HG02943 (cell line): ENCODE measurements at regions not wholly inside any gene's neighbourhood (a gene's known extent, or its start where the extent isn't known, plus 50 kb on each side); places are given as distances from the start of the nearest gene placed in this dataset.
"Not testable (repeated sequence)": the region's sequence is repeated elsewhere in the genome, so short reads cannot be mapped to it uniquely, and the experiment has no call there.

Experiments used
- ATAC-seq: cut with Tn5 transposase; IDR thresholded peaks from one replicate; pipeline ENCODE4 v1.9.1; 2021; ENCODE audit warnings: mild to moderate bottlenecking, low read depth, moderate library complexity; ENCODE audit not compliant: unreplicated experiment

GRCh38 chr3:194264631-194265504 lies 86.3 kb downstream of the CPN2 start:
- not testable (repeated sequence) for ATAC-seq

DNA sequence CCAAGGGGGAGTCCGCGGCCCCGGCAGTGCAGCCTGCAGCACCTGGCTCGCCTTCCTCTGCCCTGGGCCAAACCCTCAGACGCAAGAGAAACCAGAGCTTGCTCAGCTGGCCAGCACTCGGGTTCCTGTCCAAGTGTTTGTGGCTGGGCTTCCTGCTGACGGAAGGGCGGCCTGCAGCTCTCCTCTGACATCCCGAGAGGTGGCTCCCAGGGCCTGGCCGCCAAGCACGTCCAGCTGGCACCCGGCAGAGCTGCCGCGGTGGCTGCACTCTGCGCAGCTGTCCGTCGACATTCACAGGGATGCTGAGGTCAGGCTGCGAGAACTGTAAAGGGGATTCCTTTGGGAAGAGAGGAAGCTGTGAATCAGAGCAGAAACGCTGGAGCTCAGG lies 85.6 kb downstream of the CPN2 start:
- no peak for ATAC-seq

DNA sequence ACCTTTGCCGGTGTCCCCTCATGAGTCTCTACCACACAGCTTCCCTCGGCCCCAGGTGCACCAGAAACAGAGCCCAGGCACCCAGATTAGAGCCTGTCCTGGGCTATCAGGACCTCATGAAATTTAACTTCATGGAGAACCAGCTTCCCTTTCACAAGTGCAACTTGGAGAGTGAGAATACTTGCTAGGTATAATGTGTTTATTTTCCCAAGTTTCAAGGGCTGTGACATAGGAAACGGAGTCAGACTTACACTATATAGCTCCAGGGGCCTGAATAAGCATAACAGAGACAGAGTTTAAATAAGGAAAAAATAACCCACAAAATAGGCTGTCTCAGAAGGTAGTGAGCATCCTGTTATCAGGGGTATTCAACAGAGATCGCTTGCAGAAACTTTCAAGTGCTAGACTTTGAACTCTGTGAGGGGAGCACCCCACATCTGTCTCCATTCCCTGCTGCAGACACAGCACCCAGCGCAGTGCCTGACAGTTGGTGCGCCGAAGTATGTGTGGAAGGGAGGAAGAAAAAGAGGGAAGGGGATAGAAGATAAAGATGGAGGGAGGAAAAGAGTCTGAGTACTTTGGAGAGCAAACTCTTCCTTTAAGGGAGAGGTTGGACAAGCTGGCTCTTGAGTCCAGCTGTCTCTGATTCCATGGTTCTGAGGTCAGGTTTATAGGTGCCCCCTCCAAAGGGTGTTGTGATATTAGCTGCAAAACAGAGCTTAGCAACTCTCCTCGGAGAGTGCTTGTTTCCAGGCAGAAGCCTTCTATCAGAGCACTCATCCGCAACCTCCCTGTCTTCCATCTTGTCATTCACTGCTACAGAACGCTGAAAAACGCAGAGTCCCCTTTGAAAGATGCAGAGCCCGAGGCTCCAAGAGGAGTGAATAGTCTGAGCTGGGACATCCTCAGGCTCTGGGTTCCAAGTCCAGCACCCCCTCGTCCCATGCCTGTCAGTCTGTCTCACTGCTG lies 84.8 kb downstream of the CPN2 start:
- no peak for ATAC-seq

- ATAC-seq, result no peak
Measured at GRCh38 chr3:194267744-194268653, 83.1 kb downstream of the CPN2 start.

DNA sequence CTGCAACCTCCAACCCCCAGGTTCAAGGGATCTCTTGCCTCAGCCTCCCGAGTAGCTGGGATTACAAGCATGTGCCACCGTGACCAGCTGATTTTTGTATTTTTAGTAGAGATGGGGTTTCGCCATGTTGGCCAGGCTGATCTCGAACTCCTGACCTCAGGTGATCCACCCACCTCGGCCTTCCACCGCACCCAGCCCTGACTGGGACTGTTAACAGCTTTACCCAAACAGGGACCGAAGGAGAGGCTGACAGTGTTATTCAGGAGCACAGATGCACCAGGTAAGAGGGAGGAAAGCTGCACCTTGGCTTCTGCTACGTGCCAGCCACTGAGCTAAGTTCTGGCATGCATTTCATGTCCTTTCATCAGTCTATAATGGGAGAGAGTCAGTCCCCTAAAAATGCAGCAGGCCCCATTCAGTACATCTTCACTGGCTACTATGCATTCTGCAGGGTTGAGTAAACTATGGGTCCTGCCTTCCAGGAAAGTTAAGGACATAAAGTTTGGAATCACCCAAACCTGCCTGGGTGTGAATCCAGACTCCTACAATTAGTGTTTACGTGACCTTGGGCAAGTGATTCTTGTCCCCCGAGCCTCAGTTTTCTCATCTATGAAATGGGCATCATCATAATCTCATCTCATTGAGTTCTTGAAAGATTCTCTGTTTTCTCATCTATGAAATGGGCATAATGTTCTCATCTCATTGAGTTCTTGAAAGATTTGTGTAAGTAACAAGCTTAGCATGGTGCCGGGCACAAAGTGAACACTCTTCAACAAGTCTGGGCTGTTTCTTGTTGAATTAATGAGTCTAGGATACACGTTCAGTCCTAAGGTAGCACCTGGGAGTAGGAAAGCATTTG lies 82.2 kb downstream of the CPN2 start:
- ATAC-seq, result no peak

DNA sequence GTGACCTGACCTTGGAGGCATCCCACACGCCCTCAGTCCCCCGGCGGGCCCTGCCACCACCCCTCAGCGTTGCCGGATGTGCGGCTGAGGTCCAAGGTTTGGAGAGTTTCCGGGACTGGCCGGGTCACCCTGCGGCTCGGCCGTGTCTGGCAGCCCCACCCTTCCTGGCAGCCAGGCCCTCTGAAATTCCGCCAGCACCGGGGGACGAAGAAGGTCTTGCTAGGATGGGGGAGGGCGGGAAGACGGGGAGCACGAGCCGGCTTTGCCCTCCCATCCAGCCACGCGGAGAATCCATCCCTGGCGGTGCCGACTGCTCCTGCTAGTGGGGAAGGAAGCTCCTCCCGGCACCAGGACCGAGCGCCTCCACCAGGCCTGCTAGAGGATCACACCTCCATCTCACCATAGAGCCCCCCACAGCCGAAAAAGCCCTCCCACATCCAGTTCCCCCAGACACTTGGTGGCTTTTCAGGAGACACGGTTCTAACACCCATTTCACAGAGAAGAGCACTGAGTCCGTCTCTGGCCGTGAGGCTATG lies 81.5 kb downstream of the CPN2 start:
- ATAC-seq, result no peak

GRCh38 chr3:194270627-194271459 lies 80.3 kb downstream of the CPN2 start:
- no peak for ATAC-seq

- no peak for ATAC-seq
Measured at GRCh38 chr3:194271460-194272035, 79.6 kb downstream of the CPN2 start.

DNA sequence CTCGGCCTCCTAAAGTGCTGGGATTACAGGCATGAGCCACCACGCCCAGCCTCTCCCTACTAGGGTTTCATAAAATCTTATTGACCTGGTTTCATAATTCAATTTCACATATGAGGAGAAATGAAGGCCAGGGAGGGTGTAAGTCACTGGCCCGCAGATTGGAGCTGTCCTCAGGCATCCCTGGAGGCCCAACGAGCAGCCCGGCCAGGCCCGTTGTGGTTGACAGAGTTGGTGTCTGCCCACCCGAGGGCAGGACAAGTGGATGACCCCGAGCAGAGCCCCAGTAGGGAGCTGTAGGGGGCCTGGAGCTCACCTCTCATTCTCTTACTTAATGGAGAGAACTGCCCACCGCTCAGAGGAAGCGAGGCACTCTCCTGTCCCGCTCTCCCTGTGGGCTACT lies 78.9 kb downstream of the CPN2 start:
- ATAC-seq, result no peak

DNA sequence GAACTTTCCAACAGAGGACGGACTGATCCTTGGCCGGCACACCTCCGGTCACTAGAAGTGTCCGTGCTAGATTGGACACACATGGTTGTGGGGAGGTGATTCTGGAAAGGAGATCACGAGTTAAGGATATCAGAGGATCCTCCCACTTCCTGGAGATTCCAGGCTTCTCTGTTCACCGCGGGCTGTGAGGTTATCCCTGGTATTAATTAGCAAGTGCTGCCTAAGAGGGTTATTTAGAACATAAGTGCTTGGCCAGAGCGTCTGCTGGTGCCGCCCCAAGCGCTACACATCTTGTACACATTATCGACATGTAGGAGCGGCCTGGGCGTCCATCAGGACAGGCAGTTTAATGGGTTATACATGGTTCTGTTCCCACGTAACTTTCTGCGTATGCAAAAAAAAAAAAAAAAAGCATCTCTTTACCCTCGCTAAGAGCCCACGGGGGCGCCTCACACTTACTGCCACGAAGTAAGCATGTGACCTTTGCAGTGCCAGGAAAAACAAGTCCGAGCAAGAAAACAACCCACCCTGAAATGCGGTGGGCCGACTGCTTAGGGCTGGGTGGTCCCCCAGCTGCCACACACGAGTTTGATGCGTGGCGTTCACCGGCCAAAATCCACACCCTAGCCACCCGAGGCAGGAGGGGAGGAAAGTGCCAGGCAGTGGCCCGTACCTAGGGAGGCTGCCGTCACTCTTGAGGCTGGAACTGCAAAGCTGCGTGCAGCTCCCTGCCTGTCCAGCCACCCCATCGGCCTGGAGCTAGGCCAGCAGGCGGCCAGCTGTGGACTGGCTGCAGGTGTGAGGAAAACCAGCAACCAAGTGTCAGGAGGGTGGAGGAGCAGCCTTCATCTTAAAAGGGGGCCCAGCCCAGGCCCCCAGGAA lies 78.0 kb downstream of the CPN2 start:
- ATAC-seq, result no peak

GRCh38 chr3:194273743-194274310 lies 77.3 kb downstream of the CPN2 start:
- ATAC-seq, result no peak

DNA sequence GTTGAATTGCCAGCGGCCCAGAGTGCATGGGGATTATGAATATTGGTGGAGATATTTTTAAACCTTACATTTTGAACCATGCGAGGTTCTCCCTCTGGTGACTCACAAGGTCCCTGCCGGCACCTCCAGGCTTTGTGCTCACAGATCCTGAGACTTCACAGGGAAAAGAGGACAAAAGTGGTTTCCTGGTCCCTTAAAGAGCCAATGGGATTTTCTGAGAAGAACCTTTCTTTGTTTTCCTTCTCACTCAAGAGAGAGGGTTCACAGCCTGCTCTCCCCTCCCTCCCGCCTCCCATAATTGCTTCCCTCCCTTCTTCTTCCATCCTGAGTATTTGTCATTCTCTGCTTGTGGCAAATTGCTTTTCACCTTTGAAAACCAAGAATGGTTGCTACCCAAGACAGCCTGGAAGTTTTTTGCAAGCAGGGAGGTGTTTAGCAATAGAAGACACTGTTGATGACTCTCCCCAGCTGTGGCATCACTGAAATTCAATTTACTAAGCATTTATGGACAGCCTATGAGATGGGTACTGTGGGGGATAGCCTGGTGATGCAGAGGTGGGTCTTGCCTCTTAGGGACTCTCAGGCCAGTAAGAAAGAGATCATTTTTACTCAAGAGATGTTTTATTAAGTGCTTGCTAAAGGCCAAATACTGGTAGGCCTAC lies 76.6 kb downstream of the CPN2 start:
- no peak for ATAC-seq

GRCh38 chr3:194275291-194275690 lies 75.8 kb downstream of the CPN2 start:
- no peak for ATAC-seq

DNA sequence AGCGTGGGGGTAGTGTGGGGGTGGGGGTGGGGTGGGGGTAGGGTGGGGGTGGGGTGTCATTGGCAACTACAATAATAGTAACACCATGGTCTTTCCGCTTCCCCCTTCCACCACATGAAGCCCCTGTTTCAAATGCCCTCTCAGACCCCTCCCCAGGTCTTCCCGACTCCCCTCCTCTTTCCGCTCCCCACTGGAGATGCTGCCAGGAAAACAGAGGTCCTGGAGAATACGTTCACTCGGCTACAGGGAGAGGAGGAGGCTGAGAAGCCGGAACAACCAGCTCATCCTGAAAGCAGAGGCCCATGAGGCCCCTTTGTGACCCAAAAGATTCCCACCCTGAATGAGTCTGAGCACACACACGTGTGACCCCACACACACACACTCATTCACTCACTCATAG lies 75.4 kb downstream of the CPN2 start:
- ATAC-seq, result no peak

- no peak for ATAC-seq
Measured at GRCh38 chr3:194276768-194277103, 74.4 kb downstream of the CPN2 start.

GRCh38 chr3:194277104-194277785 lies 73.9 kb downstream of the CPN2 start:
- ATAC-seq, result no peak
